ENCODE measurements at regions not wholly inside any gene's neighbourhood (a gene's known extent, or its start where the extent isn't known, plus 50 kb on each side); places are given as distances from the start of the nearest gene placed in this dataset.

DNA sequence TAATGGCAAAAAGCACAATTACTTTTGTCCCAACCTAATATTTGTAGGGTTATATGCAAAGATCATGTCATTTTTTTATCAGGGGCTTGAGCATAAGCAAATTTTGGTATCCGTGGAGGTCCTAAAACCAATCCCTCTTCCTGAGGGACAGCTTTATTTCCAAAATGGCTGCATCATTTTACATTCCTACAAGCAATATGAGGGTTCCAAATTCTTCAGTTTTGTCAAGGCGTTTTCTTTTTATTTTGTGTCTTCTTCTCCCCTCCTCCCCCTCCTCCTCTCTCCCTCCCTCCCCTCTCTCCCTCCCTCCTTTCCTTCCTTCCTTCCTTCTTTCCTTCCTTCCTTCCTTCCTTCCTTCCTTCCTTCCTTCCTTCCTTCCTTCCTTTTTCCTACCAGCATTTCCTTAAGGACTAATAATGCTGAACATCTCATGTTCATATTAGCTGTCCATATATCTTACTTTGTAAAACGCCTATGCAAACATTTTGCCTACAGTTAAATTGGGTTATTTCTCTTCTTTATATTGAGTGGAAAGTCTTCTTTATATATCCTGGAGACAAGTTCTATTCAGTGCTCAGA, 881.8 kb downstream of the DCDC2C start:
- H3K4me3 Mint-ChIP-seq: no peak overlapping the region
- no peak for ATAC-seq

DNA sequence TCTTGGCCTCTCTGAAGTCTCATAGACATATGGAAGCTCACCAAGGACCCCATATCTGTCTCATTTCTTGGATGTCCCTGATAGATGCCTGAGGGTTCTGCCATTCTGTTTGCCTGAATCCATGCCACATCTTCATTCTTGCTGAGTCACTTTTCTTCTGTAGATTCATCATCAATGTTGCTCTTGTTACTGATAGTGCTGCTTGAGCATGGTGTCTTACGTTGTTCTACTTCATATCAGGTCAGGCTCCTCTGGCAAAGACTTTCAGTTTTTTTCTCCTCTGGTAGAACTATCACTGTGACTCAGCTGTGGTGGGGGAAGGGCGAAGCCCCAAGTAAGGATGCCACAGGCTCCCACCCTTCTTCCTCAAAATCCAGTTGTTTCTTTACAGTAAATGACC, 885.2 kb downstream of the DCDC2C start:
- Mint-ChIP-seq H3K4me1 (no peaks in the 10 kb centered on the region), H3K9me3 (peaks cover 14% of the 10 kb centered on the region), H3K36me3 (no peaks in the 10 kb centered on the region), H3K4me3 (no peak overlapping the region), H3K27ac (no peak overlapping the region)
- DNase-seq (ENCODE audit: low spot score in 2 of 2): no peak
- ATAC-seq: no peak

More for the DNA sequence above, 881.8 kb downstream of the DCDC2C start:
- DNase-seq (ENCODE audit: low spot score in 2 of 2): no peak
- H3K36me3 Mint-ChIP-seq: no peaks in the 10 kb centered on the region
- H3K27ac Mint-ChIP-seq: no peak overlapping the region
- H3K4me1 Mint-ChIP-seq: no peaks in the 10 kb centered on the region
- peaks cover 16% of the 10 kb centered on the region for H3K9me3 Mint-ChIP-seq

DNA sequence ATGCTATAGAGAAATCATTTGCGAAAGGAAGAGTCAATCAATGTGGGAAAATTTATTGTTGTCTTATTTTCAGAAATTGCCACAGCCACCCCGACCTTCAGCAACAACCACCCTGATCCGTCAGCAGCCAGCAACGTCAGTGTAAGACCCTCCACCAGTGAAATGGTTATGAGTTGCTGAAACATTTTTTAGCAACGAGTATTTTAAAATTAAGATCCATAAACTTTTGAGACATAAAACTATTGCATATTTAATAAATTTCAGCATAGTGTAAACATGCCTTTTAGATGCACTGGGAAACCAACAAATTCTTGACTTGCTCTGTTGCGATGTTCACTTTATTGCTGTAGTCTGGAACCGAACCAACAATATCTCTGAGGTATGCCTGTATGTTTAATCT, 887.9 kb downstream of the DCDC2C start:
- ATAC-seq: no peak
- no peak overlapping the region for H3K27ac Mint-ChIP-seq
- H3K9me3 Mint-ChIP-seq: peaks cover 12% of the 10 kb centered on the region
- no peak for DNase-seq (ENCODE audit: low spot score in 2 of 2)
- no peaks in the 10 kb centered on the region for H3K4me1 Mint-ChIP-seq
- no peaks in the 10 kb centered on the region for H3K36me3 Mint-ChIP-seq
- H3K4me3 Mint-ChIP-seq: no peak overlapping the region

DNA sequence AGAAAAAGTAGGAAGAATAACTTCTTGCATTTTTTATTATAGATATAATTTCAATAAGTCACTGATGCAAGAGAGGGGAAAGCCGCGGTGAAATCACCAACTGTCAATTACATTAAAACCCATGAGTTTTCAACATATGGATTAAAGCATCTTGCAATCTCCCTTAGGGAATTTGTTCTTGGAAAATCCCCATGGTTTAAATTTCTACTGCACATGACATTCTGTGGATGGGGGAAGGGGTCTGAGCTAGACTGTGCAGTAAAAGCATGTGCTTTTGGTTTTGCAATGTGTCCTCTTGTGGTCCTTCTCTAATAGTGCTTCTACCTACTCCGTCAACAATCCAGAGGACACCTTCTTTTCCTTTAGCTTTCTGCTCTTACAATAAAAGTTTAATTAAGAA, 894.0 kb downstream of the DCDC2C start:
- no peak overlapping the region for H3K4me3 Mint-ChIP-seq
- H3K27ac Mint-ChIP-seq: no peak overlapping the region
- no peak for DNase-seq (ENCODE audit: low spot score in 2 of 2)
- no peaks in the 10 kb centered on the region for H3K4me1 Mint-ChIP-seq
- H3K9me3 Mint-ChIP-seq: peaks cover 7% of the 10 kb centered on the region
- no peaks in the 10 kb centered on the region for H3K36me3 Mint-ChIP-seq
- no peak for ATAC-seq

DNA sequence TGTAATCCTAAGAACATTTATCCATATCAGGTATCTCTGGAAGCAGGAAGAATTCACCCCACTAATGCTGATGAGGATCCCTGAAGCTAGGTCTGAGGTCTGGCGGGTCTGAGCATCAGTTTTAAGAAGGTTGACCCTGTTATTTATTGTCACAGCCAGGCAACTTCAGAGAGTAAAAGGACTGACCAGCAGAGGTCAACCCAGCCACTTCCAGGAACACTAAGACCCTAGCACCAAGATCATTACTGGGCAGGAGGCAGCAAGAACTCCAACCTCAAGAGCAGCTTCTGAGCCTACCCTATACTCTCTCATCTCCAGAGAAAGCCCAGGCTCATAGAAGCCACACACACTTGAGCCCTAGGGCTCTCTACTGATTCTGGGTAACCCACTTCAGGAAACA, 901.4 kb downstream of the DCDC2C start:
- Mint-ChIP-seq H3K4me1 (no peaks in the 10 kb centered on the region), H3K4me3 (no peak overlapping the region), H3K27ac (no peak overlapping the region), H3K36me3 (no peaks in the 10 kb centered on the region), H3K9me3 (peaks cover 9% of the 10 kb centered on the region)
- DNase-seq (ENCODE audit: low spot score in 2 of 2) (no peak), ATAC-seq (no peak)

DNA sequence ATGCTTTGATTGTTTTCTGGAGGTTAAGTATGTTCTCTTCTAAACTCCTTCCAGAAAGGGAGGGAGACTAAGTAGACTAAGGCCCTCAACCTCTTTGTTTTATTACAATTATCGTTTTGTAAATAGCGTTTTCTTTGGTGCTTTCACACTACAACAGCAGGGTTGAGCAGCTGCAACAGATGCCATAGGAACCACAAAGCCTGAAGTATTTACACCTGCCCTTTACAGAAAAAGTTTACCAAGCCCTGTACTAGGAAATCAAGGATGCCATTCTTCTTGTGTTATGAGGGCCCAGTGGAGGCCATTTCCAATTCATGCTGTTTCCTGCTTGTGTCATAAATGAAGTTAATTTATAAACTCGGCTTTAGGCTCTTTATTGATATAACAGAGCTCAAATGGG, 914.8 kb downstream of the DCDC2C start:
- ATAC-seq (no peak), DNase-seq (ENCODE audit: low spot score in 2 of 2) (no peak)
- H3K4me1 Mint-ChIP-seq: no peaks in the 10 kb centered on the region
- peaks cover 5% of the 10 kb centered on the region for H3K9me3 Mint-ChIP-seq
- no peaks in the 10 kb centered on the region for H3K36me3 Mint-ChIP-seq
- no peak overlapping the region for H3K27ac Mint-ChIP-seq
- H3K4me3 Mint-ChIP-seq: no peak overlapping the region

DNA sequence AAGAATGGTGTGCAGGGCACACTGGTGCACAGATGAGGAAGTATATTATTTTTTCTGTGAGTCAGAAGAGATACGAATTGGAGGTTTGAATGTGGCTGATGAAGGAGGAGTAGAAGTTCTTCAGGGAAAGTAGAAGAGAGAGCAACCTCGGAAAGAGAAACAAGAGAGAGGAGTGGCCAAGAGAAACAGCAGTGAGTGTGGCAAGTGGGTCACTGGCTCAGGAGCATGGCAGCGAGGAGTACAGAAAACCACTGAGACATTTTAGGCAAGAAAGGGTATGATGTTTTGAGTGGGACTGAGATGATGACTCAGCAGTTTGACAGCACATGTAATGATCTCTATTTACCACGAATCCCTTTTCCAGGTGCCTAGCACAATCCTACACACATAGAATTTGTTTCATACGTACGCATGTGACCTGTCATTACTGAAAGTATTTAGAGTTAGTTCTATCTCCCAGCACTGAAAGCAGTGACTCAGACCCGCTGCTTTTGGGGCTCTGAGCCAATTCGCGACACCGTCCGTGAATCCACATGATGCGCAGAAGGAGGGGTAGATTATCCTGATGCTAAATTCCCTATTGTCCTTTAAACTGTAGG, 915.4 kb downstream of the DCDC2C start:
- Mint-ChIP-seq H3K4me1 (no peaks in the 10 kb centered on the region), H3K9me3 (peaks cover 6% of the 10 kb centered on the region), H3K4me3 (no peak overlapping the region), H3K36me3 (no peaks in the 10 kb centered on the region), H3K27ac (no peak overlapping the region)
- DNase-seq (ENCODE audit: low spot score in 2 of 2): no peak
- no peak for ATAC-seq

DNA sequence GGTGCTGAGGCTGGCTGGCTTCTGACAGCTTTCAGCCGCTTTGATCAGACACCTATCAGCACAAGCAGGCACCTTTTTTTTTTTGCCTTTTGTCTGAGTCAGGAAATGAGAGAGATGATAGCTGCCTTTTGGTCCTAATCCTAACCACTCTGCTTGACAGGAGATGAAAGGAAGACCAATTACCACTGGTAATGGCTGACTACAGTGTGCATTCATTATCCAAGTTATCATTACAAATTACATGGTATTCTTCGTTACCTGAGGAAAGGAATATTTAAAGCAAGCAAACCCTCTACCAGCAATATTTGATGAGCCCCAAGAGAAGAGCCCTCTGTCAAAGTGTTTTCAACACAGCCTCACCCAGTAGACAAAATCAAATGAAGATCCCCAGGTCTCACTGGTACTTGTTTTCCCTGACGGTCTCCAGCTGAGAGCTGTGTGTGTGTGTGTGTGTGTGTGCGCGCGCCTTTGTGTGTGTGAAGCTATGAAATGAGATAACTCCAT, 925.7 kb downstream of the DCDC2C start:
- Mint-ChIP-seq H3K9me3 (peaks cover 11% of the 10 kb centered on the region), H3K4me3 (no peak overlapping the region), H3K36me3 (no peaks in the 10 kb centered on the region), H3K27ac (no peak overlapping the region), H3K4me1 (no peaks in the 10 kb centered on the region)
- DNase-seq (ENCODE audit: low spot score in 2 of 2) (no peak), ATAC-seq (no peak)

DNA sequence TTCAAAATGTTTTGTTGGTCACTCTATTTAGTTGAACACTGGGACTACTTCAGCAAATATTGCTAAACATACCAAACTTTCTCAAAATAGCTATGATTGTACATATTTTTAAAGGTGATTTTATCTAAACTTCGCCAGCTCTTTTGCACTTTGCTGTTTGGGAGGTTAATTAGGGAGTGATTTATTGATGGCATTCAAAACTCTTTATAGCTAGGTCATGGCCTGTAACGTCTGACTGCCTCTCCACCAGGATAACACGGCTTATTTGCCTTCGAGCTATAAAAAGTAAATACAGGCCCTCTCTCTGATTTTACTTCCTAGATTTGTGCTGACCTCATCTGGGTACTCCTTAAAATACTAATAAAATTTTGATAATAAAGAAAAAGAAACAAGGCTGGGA, 931.9 kb downstream of the DCDC2C start:
- Mint-ChIP-seq H3K27ac (no peak overlapping the region), H3K36me3 (no peaks in the 10 kb centered on the region), H3K4me1 (no peaks in the 10 kb centered on the region), H3K9me3 (peaks cover 3% of the 10 kb centered on the region), H3K4me3 (no peak overlapping the region)
- DNase-seq (ENCODE audit: low spot score in 2 of 2) (no peak), ATAC-seq (no peak)

DNA sequence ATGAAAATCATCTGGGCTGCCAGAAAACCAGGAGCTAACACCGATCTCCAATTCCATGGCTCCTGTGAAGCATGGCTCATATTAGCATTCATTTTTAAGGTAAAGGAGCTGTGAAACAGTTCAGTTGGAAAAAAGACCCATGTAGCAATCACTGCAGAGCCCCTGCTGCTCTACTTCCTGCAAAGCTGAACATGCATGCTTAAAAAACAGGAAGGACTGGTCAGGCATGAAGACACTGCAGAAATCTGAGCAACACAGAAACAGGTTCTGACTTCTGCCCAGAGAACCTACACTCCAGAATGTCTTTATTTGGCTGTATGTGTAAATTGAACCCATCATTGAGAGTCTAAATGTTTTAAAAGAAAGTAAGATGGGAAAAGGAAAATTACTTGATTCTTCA, 950.6 kb downstream of the DCDC2C start:
- Mint-ChIP-seq H3K9me3 (peaks cover 14% of the 10 kb centered on the region), H3K4me3 (no peak overlapping the region), H3K27ac (no peak overlapping the region), H3K4me1 (no peaks in the 10 kb centered on the region), H3K36me3 (no peaks in the 10 kb centered on the region)
- no peak for DNase-seq (ENCODE audit: low spot score in 2 of 2)
- ATAC-seq: no peak

DNA sequence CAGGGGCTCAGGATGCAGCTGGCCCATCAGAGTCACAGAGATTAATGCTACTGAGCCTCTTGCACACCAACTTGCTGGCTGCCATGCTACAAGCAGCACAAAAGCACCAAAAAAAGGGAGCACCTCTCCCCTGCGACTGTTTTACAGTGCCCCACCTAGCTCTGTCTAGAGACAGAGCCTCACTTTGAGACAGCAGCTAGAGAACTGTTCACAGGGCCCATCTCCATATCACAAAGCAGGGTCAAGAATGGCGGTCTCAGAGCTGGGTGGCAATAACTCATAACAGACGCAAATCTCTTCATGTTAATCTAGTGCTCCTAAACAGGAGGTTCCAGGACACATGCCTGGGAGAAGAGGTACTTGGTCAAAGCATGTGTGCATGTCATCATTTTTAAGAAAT, 953.0 kb downstream of the DCDC2C start:
- Mint-ChIP-seq H3K9me3 (peaks cover 16% of the 10 kb centered on the region), H3K27ac (no peak overlapping the region), H3K36me3 (no peaks in the 10 kb centered on the region), H3K4me1 (no peaks in the 10 kb centered on the region), H3K4me3 (no peak overlapping the region)
- ATAC-seq: no peak
- DNase-seq (ENCODE audit: low spot score in 2 of 2): no peak

DNA sequence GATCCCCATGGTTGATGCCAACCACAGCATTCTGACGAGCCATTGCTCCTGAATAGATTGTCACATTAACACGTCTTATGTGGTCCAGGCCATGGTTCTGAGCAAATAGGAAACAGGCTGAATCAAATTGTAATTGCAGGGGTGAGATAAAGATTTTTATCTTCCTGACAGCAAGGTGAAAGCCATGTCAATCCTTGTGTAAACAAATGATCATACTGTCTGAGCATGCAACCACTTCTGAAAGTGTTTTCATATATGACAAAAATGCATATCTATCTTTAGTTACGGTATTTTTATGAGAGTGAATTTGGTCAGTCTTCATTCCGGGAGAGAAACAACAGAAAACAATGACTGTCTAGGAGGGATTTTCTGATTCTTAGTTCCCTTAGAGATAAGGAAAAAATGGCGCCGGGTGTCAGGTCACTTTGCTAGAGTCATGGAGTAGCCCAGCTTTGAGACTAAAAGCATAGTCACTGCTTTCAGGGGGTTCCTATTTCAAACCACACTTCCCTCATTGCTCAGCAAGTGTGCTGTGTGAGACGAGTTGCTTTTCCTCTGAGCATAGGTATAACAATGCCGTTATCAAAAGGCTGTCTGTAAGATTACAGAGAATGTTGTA, 958.9 kb downstream of the DCDC2C start:
- Mint-ChIP-seq H3K9me3 (peaks cover 7% of the 10 kb centered on the region), H3K4me3 (no peak overlapping the region), H3K27ac (no peak overlapping the region), H3K4me1 (no peaks in the 10 kb centered on the region), H3K36me3 (no peaks in the 10 kb centered on the region)
- no peak for ATAC-seq
- DNase-seq (ENCODE audit: low spot score in 2 of 2): no peak

DNA sequence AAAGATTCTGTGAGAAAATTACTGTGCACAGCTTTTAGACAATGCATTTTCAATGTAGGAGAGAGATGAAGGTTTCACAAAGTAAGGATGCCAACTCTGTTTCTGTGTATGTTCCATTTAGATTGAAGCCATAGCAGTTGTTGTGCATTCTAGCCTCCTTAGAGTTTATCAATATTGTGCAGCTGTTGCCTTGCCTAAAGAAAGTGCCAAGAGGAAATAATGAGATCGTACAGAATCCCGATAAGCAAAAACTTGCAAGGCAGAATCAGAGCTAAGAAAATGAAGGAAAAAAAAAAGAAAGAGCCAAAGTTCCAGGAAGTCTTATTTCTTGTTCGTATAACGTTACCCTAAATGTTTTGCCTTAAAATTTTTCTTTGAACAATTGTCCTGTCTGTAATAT, 965.0 kb downstream of the DCDC2C start:
- Mint-ChIP-seq H3K4me3 (no peak overlapping the region), H3K36me3 (no peaks in the 10 kb centered on the region), H3K9me3 (peaks cover 14% of the 10 kb centered on the region), H3K4me1 (no peaks in the 10 kb centered on the region), H3K27ac (no peak overlapping the region)
- no peak for DNase-seq (ENCODE audit: low spot score in 2 of 2)
- no peak for ATAC-seq

DNA sequence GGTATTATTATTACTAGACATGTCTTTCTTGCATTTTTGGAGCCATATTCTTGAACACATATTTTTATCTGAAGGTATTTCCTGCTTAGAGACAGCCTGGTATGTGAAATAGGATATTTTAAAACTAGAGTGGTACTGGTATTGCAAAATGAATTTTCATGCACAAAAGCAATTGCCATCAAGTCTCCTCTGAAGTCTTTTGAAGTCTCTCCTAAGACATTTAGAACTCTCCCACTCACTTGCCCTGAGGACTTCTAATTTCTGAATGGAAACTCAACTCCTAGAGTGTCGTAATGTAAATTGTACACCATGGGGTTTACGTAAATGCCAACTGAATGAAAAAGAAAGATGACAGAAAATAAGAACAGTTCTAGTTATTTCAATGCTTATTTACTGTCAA, 967.0 kb downstream of the DCDC2C start:
- H3K36me3 Mint-ChIP-seq: no peaks in the 10 kb centered on the region
- no peak for ATAC-seq
- H3K4me1 Mint-ChIP-seq: no peaks in the 10 kb centered on the region
- peaks cover 14% of the 10 kb centered on the region for H3K9me3 Mint-ChIP-seq
- H3K4me3 Mint-ChIP-seq: no peak overlapping the region
- no peak overlapping the region for H3K27ac Mint-ChIP-seq
- DNase-seq (ENCODE audit: low spot score in 2 of 2): no peak

DNA sequence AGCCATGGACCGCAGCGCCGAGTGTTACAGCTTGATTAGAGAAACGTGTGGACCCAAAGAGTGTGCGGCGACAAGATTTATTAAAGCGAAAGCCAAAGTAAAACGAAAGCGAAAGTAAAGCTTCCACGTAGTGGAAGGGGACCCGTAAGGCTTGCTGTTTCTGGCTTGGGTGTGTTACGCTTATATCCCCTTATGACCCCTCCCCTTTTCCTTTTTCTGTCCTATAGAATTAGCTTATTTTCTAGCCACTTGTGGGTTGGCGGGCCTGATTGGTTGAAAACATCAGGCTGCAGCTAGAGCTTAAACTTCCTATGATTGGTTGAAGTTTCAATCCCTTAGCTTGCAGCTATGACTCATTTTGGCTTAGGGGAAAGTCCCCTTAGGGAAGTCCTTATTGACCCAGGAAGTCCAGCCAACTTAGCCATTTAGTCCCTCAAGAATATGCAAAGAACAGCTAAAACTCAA, 969.7 kb downstream of the DCDC2C start:
- no peak for ATAC-seq

DNA sequence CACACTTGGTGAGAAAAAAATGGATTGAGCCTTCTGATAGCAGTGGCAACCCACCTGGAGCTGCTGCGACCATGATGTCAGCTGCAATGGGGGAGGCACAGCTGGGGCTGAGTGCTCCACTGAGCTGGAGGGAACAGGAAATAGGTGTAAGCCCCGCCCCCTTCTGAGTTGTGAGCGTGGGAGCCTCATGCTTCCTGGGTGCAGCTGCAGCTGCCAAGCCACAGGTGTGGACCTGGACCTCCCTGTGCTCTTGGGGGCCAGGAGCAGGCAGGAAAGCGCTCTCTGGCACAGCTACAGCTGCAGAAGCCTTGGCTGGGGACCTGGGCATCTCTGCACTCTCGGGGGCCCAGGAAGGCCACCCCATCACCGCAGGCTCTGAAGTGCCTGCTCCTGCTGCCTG, 970.6 kb downstream of the DCDC2C start:
- H3K4me3 Mint-ChIP-seq: no peak overlapping the region
- peak; percentile 36 for ATAC-seq
- no peak overlapping the region for H3K27ac Mint-ChIP-seq
- H3K9me3 Mint-ChIP-seq: peaks cover 15% of the 10 kb centered on the region
- no peak for DNase-seq (ENCODE audit: low spot score in 2 of 2)
- H3K4me1 Mint-ChIP-seq: no peaks in the 10 kb centered on the region
- no peaks in the 10 kb centered on the region for H3K36me3 Mint-ChIP-seq

More for the DNA sequence above, 969.7 kb downstream of the DCDC2C start:
- H3K9me3 Mint-ChIP-seq: peaks cover 12% of the 10 kb centered on the region
- H3K36me3 Mint-ChIP-seq: no peaks in the 10 kb centered on the region
- H3K4me1 Mint-ChIP-seq: no peaks in the 10 kb centered on the region
- no peak for DNase-seq (ENCODE audit: low spot score in 2 of 2)
- H3K4me3 Mint-ChIP-seq: peak overlapping the region; percentile 37
- no peak overlapping the region for H3K27ac Mint-ChIP-seq
